Stomach (tissue), 4 donors: ENCODE measurements at regions not wholly inside any gene's neighbourhood (a gene's known extent, or its start where the extent isn't known, plus 50 kb on each side); places are given as distances from the start of the nearest gene placed in this dataset.

Source experiments
- CTCF ChIP-seq, 7 experiments: fragments of 450-650 bp in 4 of 7; fragments of 200-600 bp in 3 of 7; sonication (generic) in 3 of 7; IDR thresholded peaks; one replicate each; pipeline ENCODE4 v1.5.1; 2016 to 2019; ENCODE audit warnings: antibody characterized with exemption in 7 of 7, control low read depth in 2 of 7, mild to moderate bottlenecking in 1 of 7
- EP300 ChIP-seq: sonication (generic); formaldehyde crosslinking; IDR thresholded peaks from one replicate; pipeline ENCODE4 v1.6.1; 2017; ENCODE audit warnings: antibody characterized with exemption
- POLR2A ChIP-seq, 4 donors: fragments of 450-650 bp; IDR thresholded peaks; one replicate each; pipeline ENCODE4 v1.6.1; 2016; ENCODE audit warnings: antibody characterized with exemption in 4 of 4, control low read depth in 2 of 4, mild to moderate bottlenecking in 1 of 4, moderate library complexity in 1 of 4
- POLR2AphosphoS5 ChIP-seq, 3 donors: sonication (generic); formaldehyde crosslinking; IDR thresholded peaks; one replicate each; pipeline ENCODE4 v1.6.1; 2016; ENCODE audit warnings: antibody characterized with exemption in 3 of 3

GRCh38 chr7:115117748-115118147 lies 195.9 kb downstream of the MDFIC start:
- TF ChIP-seq CTCF (IDR thresholded peaks at IDR 0.05) (no peak), POLR2AphosphoS5 (IDR thresholded peaks at IDR 0.05) (no peak), POLR2A (IDR thresholded peaks at IDR 0.05) (no peak), EP300 (no peak)
